ENCODE measurements at regions not wholly inside any gene's neighbourhood (a gene's known extent, or its start where the extent isn't known, plus 50 kb on each side); places are given as distances from the start of the nearest gene placed in this dataset.

GRCh38 chr22:48680601-48681000 lies 1147.1 kb downstream of the BRD1 start:
- DNase-seq (ENCODE audit: low read depth): no peak

GRCh38 chr22:48679656-48680555 lies 1147.8 kb downstream of the BRD1 start:
- no peak for DNase-seq (ENCODE audit: low read depth)

GRCh38 chr22:48678171-48679135 lies 1149.2 kb downstream of the BRD1 start:
- DNase-seq (ENCODE audit: low read depth): no peak

GRCh38 chr22:48677621-48678020 lies 1150.1 kb downstream of the BRD1 start:
- DNase-seq (ENCODE audit: low read depth): no peak

- no peak for DNase-seq (ENCODE audit: low read depth)
Measured at GRCh38 chr22:48677168-48677520, 1150.5 kb downstream of the BRD1 start.

- no peak for DNase-seq (ENCODE audit: low read depth)
Measured at GRCh38 chr22:48676266-48677167, 1151.2 kb downstream of the BRD1 start.

GRCh38 chr22:48675830-48676145 lies 1151.9 kb downstream of the BRD1 start:
- DNase-seq (ENCODE audit: low read depth): no peak

GRCh38 chr22:48675141-48675829 lies 1152.4 kb downstream of the BRD1 start:
- DNase-seq (ENCODE audit: low read depth): no peak

- DNase-seq (ENCODE audit: low read depth): no peak
Measured at GRCh38 chr22:48673806-48674500, 1153.7 kb downstream of the BRD1 start.

GRCh38 chr22:48672387-48672786 lies 1155.3 kb downstream of the BRD1 start:
- no peak for DNase-seq (ENCODE audit: low read depth)

- DNase-seq (ENCODE audit: low read depth): no peak
Measured at GRCh38 chr22:48670731-48671130, 1156.9 kb downstream of the BRD1 start.

- no peak for DNase-seq (ENCODE audit: low read depth)
Measured at GRCh38 chr22:48669986-48670716, 1157.5 kb downstream of the BRD1 start.

GRCh38 chr22:48669226-48669625 lies 1158.4 kb downstream of the BRD1 start:
- no peak for DNase-seq (ENCODE audit: low read depth)

- DNase-seq (ENCODE audit: low read depth): no peak
Measured at GRCh38 chr22:48667289-48667688, 1160.4 kb downstream of the BRD1 start.

GRCh38 chr22:48666620-48667019 lies 1161.1 kb downstream of the BRD1 start:
- DNase-seq (ENCODE audit: low read depth): no peak

- no peak for DNase-seq (ENCODE audit: low read depth)
Measured at GRCh38 chr22:48665311-48665995, 1162.2 kb downstream of the BRD1 start.

- DNase-seq (ENCODE audit: low read depth): no peak
Measured at GRCh38 chr22:48664586-48664985, 1163.1 kb downstream of the BRD1 start.

- DNase-seq (ENCODE audit: low read depth): no peak
Measured at GRCh38 chr22:48663297-48663696, 1164.4 kb downstream of the BRD1 start.

GRCh38 chr22:48662476-48663135 lies 1165.1 kb downstream of the BRD1 start:
- no peak for DNase-seq (ENCODE audit: low read depth)
